ENCODE measurements at regions not wholly inside any gene's neighbourhood (a gene's known extent, or its start where the extent isn't known, plus 50 kb on each side); places are given as distances from the start of the nearest gene placed in this dataset.

GRCh38 chr13:65915195-65915594 is 1314.9 kb downstream of the PCDH9 start:
- TF ChIP-seq CTCF (IDR thresholded peaks at IDR 0.05; ENCODE audit: low read depth, low read length, missing input control) (no peak), TAF1 (conservative IDR thresholded peaks at IDR 0.05) (no peak), JUND (IDR thresholded peaks at IDR 0.05) (no peak), MAX (IDR thresholded peaks at IDR 0.05) (no peak), RAD21 (IDR thresholded peaks at IDR 0.05) (no peak), FOXA1 (IDR thresholded peaks at IDR 0.05) (no peak)

All from liver (tissue), 3 donors.